Peyer's patch (tissue), 4 donors: ENCODE measurements at regions not wholly inside any gene's neighbourhood (a gene's known extent, or its start where the extent isn't known, plus 50 kb on each side); places are given as distances from the start of the nearest gene placed in this dataset.

Experiments used
- DNase-seq, 3 donors: peaks; one replicate each; pipeline ENCODE4 v3.0.0-alpha.2; 2017 to 2019
- H3K27ac ChIP-seq, 4 donors: fragments of 200-600 bp; sonication (generic); one replicate each; pipeline ENCODE4 v1.5.1; 2016 to 2019
- H3K27me3 ChIP-seq, 2 donors: fragments of 200-600 bp; sonication (generic); one replicate each; pipeline ENCODE4 v1.5.1; 2019
- H3K36me3 ChIP-seq, 3 donors: fragments of 200-600 bp; sonication (generic); one replicate each; pipeline ENCODE4 v1.5.1; 2016 to 2019
- H3K4me1 ChIP-seq, 4 donors: fragments of 200-600 bp; sonication (generic); one replicate each; pipeline ENCODE4 v1.5.1; 2016 to 2019
- H3K4me3 ChIP-seq, 4 donors: fragments of 200-600 bp; sonication (generic); 1 replicate in 3 of 4; 2 replicates in 1 of 4; pipeline ENCODE4 v1.5.1; 2016 to 2019; ENCODE audit warnings: mild to moderate bottlenecking in 1 of 4
- H3K9me3 ChIP-seq, 4 donors: fragments of 200-600 bp; sonication (generic); one replicate each; pipeline ENCODE4 v1.5.1; 2016 to 2019; ENCODE audit warnings: mild to moderate bottlenecking in 1 of 4
- POLR2A ChIP-seq, 2 donors: fragments of 450-650 bp; IDR thresholded peaks; one replicate each; pipeline ENCODE4 v1.5.1; 2017; ENCODE audit warnings: antibody characterized with exemption in 2 of 2, mild to moderate bottlenecking in 2 of 2, moderate library complexity in 2 of 2
- TF ChIP-seq, protein P1 (sequence below), 6 experiments: fragments of 450-650 bp in 4 of 6; fragments of 200-600 bp in 2 of 6; sonication (generic) in 1 of 6; IDR thresholded peaks; one replicate each; pipeline ENCODE4 v1.5.1; 2017 to 2019; ENCODE audit warnings: antibody characterized with exemption in 6 of 6, mild to moderate bottlenecking in 3 of 6, moderate library complexity in 1 of 6

DNA sequence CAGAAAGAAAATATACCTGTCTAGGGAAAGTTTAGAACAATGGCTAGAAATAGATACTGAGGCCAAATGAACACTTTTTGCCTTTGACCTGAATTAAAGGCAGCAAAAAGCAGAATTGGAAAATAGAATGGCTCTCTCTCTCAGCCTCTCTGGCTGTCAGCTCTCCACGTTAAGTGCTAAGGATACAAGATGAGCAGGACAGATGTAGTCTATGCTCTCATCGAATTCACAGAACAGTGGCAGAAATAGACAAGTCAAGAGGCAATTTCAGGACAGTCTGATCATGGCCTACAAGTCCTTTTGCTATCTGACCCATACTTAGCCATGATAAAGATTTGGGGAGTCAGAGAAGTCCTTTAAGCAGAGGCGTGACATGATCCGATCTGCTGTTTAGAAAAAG is 120.2 kb upstream of the CREB1 start:
- DNase-seq = no peak
- Histone ChIP-seq H3K36me3 (no peaks in the 10 kb centered on the region), H3K4me1 (no peaks in the 10 kb centered on the region), H3K27me3 (no peaks in the 10 kb centered on the region), H3K27ac (no peak overlapping the region), H3K9me3 (no peaks in the 10 kb centered on the region), H3K4me3 (no peak overlapping the region)
- no peak for TF ChIP-seq POLR2A (IDR thresholded peaks at IDR 0.05)
- TF ChIP-seq, protein P1, sequence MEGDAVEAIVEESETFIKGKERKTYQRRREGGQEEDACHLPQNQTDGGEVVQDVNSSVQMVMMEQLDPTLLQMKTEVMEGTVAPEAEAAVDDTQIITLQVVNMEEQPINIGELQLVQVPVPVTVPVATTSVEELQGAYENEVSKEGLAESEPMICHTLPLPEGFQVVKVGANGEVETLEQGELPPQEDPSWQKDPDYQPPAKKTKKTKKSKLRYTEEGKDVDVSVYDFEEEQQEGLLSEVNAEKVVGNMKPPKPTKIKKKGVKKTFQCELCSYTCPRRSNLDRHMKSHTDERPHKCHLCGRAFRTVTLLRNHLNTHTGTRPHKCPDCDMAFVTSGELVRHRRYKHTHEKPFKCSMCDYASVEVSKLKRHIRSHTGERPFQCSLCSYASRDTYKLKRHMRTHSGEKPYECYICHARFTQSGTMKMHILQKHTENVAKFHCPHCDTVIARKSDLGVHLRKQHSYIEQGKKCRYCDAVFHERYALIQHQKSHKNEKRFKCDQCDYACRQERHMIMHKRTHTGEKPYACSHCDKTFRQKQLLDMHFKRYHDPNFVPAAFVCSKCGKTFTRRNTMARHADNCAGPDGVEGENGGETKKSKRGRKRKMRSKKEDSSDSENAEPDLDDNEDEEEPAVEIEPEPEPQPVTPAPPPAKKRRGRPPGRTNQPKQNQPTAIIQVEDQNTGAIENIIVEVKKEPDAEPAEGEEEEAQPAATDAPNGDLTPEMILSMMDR (IDR thresholded peaks at IDR 0.05) = no peak

DNA sequence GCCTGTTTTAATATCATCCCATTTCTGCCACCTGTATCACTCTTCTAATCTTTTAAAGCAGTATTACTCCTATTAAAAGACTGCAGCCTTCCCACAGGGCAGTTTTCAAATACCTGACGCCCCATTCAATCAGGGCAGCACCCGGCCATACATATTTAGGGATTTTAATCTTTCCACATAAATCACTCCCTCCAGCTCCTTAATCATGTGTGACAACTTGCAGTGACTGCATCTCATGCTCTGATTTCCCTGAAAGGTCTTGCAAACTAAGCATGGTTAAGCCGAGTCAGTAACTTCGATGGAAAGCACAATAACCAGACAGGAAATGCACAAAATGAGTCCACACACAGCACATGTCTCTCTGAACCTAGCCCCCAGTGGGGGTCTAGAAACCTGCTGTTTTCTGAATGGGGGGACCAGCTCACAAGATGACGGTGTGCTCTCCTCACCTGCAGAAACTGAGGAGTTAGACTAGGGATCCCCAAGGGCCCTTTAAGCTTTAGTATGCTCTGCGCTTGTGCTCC is 116.9 kb upstream of the CREB1 start:
- TF ChIP-seq POLR2A (IDR thresholded peaks at IDR 0.05) = no peak
- TF ChIP-seq, protein P1 (IDR thresholded peaks at IDR 0.05) = no peak

DNA sequence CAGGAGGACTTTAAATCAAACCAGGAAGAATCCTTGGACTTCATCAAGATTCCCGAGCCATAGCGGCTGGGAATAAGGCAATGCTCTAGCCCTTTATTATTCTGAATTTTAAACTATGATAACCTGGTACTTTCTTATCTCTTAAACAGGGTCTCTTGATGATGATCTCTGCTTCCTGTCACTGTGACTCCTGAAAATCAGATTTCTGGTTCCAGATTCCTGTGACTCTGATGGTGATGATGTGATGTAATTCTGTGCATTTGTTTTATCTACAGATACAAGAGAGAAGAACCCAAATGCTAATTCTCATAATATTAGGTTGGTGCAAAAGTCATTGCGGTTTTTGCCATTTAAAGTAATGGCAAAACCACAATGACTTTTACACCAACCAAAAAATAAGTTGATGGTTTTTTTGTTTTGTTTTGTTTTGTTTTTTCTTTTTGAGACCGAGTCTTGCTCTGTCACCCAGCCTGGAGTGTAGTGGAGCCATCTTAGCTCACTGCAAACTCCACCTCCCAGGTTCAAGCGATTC is 116.3 kb upstream of the CREB1 start:
- Histone ChIP-seq H3K4me1 (no peaks in the 10 kb centered on the region), H3K27me3 (no peaks in the 10 kb centered on the region), H3K9me3 (no peaks in the 10 kb centered on the region), H3K36me3 (no peaks in the 10 kb centered on the region), H3K27ac (no peak overlapping the region), H3K4me3 (no peak overlapping the region)
- TF ChIP-seq POLR2A (IDR thresholded peaks at IDR 0.05) = no peak
- TF ChIP-seq, protein P1 (IDR thresholded peaks at IDR 0.05) = no peak
- DNase-seq = no peak

More for the DNA sequence above, 116.9 kb upstream of the CREB1 start:
- DNase-seq = no peak
- Histone ChIP-seq H3K36me3 (no peaks in the 10 kb centered on the region), H3K4me1 (no peaks in the 10 kb centered on the region), H3K27me3 (no peaks in the 10 kb centered on the region), H3K27ac (no peak overlapping the region), H3K9me3 (no peaks in the 10 kb centered on the region), H3K4me3 (no peak overlapping the region)

DNA sequence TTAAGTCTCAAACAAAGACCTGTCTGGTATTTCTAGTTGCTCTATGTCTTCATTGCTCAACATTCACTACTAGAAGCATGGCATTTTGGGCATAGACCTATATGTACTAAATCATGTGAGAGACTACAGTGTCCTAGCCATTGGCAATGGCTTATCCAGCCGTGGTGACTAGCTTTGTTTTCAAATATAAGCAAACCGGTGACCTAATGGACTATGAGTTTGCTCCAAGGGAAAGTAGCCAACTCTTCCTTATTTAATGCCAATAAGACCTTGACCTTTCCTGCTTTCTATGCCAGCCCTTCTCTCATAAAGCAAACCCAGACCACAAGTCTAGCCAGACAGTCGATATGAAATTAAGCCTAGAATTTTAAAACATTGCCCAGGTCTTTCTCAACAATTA is 113.7 kb upstream of the CREB1 start:
- no peak overlapping the region for H3K27ac ChIP-seq
- no peaks in the 10 kb centered on the region for H3K4me1 ChIP-seq
- no peaks in the 10 kb centered on the region for H3K27me3 ChIP-seq
- H3K9me3 ChIP-seq = no peaks in the 10 kb centered on the region
- TF ChIP-seq, protein P1 (IDR thresholded peaks at IDR 0.05) = no peak
- TF ChIP-seq POLR2A (IDR thresholded peaks at IDR 0.05) = no peak
- H3K4me3 ChIP-seq = no peak overlapping the region
- H3K36me3 ChIP-seq = no peaks in the 10 kb centered on the region
- DNase-seq = no peak

DNA sequence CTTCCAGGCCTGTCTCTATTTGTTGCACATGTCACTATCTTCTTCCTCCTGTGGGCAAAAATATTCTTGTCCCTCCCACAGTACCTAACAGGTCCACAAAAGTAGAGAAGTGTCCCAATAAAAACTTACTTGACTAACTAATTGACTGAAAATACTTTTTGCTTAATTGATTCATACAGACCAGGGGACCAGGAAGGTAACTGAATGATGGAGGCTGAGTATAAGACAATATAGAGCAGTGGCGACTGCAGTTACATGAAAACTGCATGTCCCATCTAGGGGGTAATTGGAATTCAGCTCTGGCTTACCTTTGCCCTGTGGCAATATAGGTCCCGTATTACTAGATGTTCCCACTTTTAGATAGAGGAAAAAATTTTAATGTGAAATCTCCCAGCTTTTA is 112.9 kb upstream of the CREB1 start:
- no peaks in the 10 kb centered on the region for H3K36me3 ChIP-seq
- no peak overlapping the region for H3K4me3 ChIP-seq
- no peaks in the 10 kb centered on the region for H3K9me3 ChIP-seq
- no peak overlapping the region for H3K27ac ChIP-seq
- H3K4me1 ChIP-seq = no peaks in the 10 kb centered on the region
- DNase-seq = no peak
- H3K27me3 ChIP-seq = no peaks in the 10 kb centered on the region
- TF ChIP-seq POLR2A (IDR thresholded peaks at IDR 0.05) = no peak
- TF ChIP-seq, protein P1 (IDR thresholded peaks at IDR 0.05) = no peak

DNA sequence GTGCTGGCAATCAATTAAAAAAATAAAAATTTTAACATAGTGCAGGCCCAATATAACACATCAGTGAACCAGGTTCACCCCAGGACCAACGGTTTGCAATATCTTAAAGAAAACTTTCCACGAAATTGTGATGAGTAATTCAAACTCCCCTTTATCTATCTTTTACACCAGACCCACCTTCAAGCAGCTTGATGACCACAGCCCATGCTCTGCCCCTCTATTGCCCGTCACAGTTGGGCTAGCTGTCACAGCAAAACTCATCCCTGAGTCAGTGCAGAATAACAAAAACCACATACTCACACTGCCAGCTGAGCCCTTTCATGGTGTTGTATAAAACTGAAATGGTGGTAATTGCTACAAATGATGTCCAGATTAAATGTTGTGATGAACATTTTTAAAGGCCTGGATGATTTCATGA is 112.5 kb upstream of the CREB1 start:
- no peak overlapping the region for H3K4me3 ChIP-seq
- no peak overlapping the region for H3K27ac ChIP-seq
- H3K4me1 ChIP-seq = no peaks in the 10 kb centered on the region
- DNase-seq = no peak
- no peaks in the 10 kb centered on the region for H3K27me3 ChIP-seq
- no peaks in the 10 kb centered on the region for H3K9me3 ChIP-seq
- H3K36me3 ChIP-seq = no peaks in the 10 kb centered on the region
- TF ChIP-seq, protein P1 (IDR thresholded peaks at IDR 0.05) = no peak
- TF ChIP-seq POLR2A (IDR thresholded peaks at IDR 0.05) = no peak
